NCI-H748 (cell line): ENCODE measurements at regions not wholly inside any gene's neighbourhood (a gene's known extent, or its start where the extent isn't known, plus 50 kb on each side); places are given as distances from the start of the nearest gene placed in this dataset.
"Not testable (repeated sequence)": the region's sequence is repeated elsewhere in the genome, so short reads cannot be mapped to it uniquely, and the experiment has no call there.

Experiments
- DNase-seq: peaks from one replicate; lab custom pipeline; 2025; ENCODE audit not compliant: unreplicated experiment; lab: John Stamatoyannopoulos, UW

DNA sequence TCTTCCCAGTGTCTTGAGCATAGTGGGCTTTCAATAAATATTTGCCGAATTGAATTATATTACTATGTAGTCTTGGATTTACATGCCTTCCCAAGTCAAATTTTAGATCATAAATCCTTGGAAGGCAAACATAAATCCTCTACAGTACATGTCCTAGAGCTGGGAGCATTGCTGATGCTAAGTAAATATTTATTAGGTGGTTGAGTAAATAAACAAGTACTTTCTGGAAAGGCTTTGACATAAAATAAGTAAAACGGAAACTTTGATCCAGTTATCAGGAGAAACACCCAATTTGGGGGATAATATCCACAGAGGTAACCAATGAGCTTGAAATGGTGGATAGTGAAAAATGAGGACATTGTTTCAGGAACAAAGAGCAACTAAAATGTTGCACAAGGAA lies 162.8 kb upstream of the SVIL start:
- no peak for DNase-seq

DNA sequence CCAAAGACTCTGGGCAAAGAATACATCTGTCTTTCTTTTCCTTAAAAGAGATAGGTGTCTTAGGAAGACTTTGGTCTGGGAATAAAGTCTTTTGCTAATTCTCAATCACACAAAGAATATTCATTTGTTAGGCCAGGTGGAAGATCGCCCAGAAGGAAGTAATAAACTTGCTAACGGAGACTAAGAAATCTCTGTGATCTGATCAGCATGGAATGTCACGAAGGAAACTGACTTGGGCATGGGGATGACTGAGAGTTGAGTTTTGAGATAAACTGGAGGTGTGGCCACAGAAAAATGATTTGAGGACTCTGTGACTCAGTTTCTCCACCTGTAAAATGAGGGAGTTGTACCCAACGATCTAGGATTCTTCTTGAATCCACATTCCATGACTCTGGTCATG lies 161.1 kb upstream of the SVIL start:
- no peak for DNase-seq

DNA sequence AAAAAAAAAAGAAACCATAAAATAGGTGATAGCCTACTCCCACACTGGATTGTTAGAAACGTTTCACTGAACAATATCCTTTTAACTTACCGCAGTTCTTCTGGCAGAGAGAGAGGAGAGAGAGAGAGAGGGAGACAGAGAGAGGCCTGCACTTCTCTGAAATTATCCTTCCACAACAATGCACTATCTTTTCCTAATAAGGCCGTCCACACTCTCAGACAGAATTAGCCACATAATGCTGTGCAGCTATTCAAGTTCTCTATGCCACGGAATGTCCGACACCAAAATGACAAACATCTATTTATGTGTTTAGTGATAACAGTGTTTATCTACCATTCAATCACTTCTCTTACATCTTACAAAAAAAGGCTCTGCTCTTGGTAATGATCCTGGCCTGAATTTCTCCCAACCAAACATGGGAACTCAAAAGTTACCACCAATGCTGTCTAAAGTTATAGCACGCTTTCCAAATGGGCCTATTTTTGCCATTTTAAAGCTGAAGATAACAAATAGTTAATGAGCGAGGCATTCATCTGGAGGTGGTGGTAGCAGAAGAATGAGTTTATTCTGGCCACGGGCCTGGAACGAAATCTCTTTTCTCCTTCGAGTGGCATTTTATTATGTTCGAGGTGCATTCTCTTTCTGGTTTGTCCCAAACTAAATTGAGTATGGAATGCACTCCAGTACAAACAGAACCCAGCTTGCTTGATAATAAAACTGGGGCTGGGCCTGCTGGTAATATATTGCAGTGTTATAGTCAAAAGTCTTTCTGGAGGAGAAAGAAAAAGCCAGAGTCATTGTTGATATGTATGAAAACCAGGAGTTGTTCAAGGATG lies 160.2 kb upstream of the SVIL start:
- no peak for DNase-seq

- DNase-seq: no peak
Measured at GRCh38 chr10:29791773-29792172, 157.0 kb upstream of the SVIL start.

GRCh38 chr10:29790207-29790606 lies 155.4 kb upstream of the SVIL start:
- DNase-seq: no peak

GRCh38 chr10:29788113-29788512 lies 153.3 kb upstream of the SVIL start:
- DNase-seq: no peak

DNA sequence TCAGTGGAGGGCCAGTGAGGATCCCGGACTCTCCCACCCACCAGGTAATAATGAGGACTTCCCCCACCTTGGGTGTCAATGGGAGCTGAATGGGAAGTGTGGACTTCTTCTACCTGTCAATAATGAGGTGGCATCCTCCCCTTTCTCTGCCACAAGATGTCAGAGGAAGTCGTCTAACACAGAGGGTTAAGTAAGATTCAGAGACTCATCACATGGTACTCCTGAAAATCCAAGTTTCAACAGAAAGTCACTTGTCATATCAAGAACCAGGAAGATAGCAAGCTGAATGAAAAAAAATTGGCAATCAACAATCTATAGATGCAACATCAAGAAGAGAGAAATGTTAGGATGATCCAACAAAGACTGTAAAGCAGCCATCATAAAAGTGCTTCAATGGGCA lies 150.9 kb upstream of the SVIL start:
- DNase-seq: no peak

DNA sequence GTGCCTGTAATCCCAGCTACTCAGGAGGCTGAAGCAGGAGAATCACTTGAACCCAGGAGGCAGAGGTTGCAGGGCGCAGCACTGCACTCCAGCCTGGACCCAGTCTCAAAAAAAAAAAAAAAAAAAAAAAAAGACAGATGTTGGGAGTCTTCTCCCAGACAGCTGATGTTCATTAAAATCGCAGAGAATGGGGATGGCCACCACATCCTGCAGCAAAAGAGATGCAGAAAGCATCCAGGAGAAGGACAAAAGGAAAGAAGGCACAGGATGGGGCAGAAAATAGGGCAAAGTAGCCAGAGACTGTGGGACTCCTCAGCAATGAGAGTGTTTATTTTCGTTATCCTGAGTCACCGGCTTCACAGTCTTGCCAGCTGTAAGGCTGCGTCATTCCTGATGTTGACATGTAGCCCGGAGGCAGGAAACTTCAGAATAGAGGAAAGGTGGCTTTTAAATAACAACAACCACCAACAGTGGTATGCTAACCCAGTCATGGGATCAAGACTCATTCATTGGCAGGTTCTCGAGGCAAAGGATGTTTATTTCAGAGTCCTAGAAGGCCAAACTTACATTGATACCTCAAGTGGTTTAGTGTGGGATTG lies 149.5 kb upstream of the SVIL start:
- no peak for DNase-seq

- DNase-seq: no peak
Measured at GRCh38 chr10:29783201-29783947, 148.6 kb upstream of the SVIL start.

DNA sequence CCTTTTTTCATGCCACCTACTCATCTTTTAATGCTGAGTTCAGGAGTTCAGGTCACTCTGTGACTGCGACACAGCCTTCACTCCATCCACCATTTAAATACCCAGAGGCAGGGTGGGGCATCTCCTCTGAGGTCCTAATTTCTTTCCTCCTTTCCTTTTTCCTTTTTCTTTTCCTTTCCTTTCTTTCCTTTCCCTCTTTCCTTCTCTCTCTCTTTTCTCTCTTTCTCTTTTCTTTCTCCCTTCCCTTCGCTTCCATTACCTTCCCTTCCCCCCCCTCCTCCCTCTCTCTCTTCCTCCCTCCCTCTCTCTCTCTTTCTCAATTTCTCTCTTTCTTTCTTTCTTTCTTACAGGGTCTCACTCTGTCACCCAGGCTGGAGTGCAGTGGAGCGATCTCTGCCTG lies 145.9 kb upstream of the SVIL start:
- DNase-seq: no peak

GRCh38 chr10:29780096-29780495 lies 145.3 kb upstream of the SVIL start:
- DNase-seq: no peak

- no peak for DNase-seq
Measured at GRCh38 chr10:29776246-29776645, 141.5 kb upstream of the SVIL start.

GRCh38 chr10:29774475-29774874 lies 139.7 kb upstream of the SVIL start:
- DNase-seq: no peak

DNA sequence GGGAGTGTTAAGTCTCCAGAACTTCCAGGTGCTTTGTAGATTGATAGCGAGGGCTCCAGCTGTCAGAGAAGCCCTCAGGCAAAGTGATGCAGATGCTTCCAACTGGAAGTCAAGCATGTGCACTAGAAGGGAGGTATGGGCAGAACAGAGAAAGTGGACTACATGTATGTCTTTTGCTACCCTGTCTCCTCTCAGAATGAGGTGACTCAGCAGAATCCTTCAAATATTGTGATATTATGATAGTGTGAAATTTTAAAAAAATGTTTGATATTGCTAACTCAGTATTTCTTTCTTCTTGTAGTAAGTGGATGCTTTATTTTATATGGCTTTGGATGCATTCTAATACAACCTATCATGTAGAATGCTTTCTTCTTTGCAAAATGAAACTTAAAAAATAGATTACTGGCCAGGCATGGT lies 138.9 kb upstream of the SVIL start:
- no peak for DNase-seq

- no peak for DNase-seq
Measured at GRCh38 chr10:29772403-29772802, 137.6 kb upstream of the SVIL start.

DNA sequence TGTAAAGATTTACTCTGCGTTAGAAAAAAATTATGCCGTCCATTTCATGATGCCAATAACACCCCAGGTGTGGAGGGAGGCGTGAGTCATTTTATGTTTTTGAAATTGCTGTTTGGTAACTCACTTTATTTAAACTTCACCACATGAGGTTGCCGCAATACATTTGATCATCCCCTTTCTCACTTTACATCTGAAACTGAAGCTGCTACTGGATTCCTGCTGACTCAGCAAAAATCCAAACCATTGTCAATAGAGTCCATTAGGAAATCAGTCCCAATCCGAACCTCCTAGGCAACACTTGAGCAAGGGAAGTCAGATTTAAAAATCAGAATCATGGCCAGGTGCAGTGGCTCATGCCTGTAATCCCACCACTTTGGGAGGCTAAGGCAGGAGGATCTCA lies 136.6 kb upstream of the SVIL start:
- DNase-seq: no peak

GRCh38 chr10:29769277-29769676 lies 134.5 kb upstream of the SVIL start:
- DNase-seq: not testable (repeated sequence)

DNA sequence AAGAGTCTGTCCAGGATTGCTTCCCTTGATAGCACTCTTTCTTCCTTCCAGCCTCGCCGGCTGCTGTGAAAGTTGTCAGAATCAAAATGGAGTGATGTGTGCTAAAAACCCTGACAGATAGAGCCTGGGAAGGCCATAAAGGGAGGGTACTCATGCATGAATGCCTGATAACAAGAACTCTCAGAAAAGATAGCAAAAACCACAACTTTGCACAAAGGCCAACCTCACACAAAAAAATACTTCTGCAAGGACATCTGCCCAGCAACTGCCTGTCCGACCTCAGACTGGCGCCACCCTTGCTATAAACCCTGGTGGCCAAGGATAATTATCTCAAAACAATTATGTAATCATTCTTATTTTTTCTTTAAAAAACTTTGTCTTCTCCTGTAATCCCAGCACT lies 133.2 kb upstream of the SVIL start:
- DNase-seq: no peak

- no peak for DNase-seq
Measured at GRCh38 chr10:29766753-29767152, 132.0 kb upstream of the SVIL start.

DNA sequence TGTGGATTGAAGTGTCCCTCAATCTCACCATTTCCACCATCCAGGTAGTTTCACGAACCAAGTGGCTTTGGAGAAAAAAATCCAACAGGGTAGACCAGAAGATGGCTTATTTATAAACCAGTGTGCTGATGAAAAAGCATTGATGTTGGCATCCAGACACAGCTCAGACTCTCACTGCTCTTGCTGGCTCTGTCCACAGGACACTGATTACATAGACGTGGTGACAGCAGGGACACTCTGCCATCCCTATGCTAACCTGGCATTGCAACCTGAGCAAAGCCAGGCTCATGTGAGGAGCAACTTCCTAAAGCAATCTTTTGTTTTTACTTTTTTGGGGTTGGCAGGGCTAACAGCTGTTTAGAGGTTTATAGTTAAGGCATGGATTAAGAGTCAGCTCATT lies 130.6 kb upstream of the SVIL start:
- DNase-seq: no peak

GRCh38 chr10:29763396-29763795 lies 128.6 kb upstream of the SVIL start:
- DNase-seq: no peak

- DNase-seq: no peak
Measured at GRCh38 chr10:29761916-29762315, 127.1 kb upstream of the SVIL start.
